T-helper 1 cell treated with Interleukin-12 subunit alpha and Interleukin-12 subunit beta and Interleukin-4 antibody, amounts not matched to agents 30 ng/mL and 1 ng/mL, for 36 hours (primary cell): ENCODE measurements at regions not wholly inside any gene's neighbourhood (a gene's known extent, or its start where the extent isn't known, plus 50 kb on each side); places are given as distances from the start of the nearest gene placed in this dataset.

Experiments used
- intact Hi-C: fragments of 100-400 bp; cut with micrococcal nuclease; formaldehyde crosslinking; loops from one replicate; pipeline ENCODE4 v1.15.1; 2024

- intact Hi-C loops: no loop called here
These were observed 110.8 kb upstream of the PACRGL start for GRCh38 chr4:20589436-20589835.

GRCh38 chr4:20590849-20591248, 109.4 kb upstream of the PACRGL start:
- intact Hi-C loops: no loop called here

GRCh38 chr4:20591571-20591970, 108.7 kb upstream of the PACRGL start:
- intact Hi-C loops: no loop called here

GRCh38 chr4:20592013-20592412, 108.2 kb upstream of the PACRGL start:
- intact Hi-C loops: no loop called here

GRCh38 chr4:20592663-20593062, 107.6 kb upstream of the PACRGL start:
- intact Hi-C loops: no loop called here

GRCh38 chr4:20598626-20599025, 101.6 kb upstream of the PACRGL start:
- intact Hi-C loops: no loop called here

- intact Hi-C loops: no loop called here
These were observed 96.5 kb upstream of the PACRGL start for GRCh38 chr4:20603671-20604313.

- intact Hi-C loops: no loop called here
These were observed 87.9 kb upstream of the PACRGL start for GRCh38 chr4:20612313-20612712.

GRCh38 chr4:20614816-20615215, 85.4 kb upstream of the PACRGL start:
- intact Hi-C loops: no loop called here

- intact Hi-C loops: no loop called here
These were observed 84.6 kb upstream of the PACRGL start for GRCh38 chr4:20615486-20616260.

- intact Hi-C loops: no loop called here
These were observed 83.9 kb upstream of the PACRGL start for GRCh38 chr4:20616313-20616712.

GRCh38 chr4:20616848-20617247, 83.4 kb upstream of the PACRGL start:
- intact Hi-C loops: no loop called here

GRCh38 chr4:20617678-20618396, 82.4 kb upstream of the PACRGL start:
- intact Hi-C loops: no loop called here

- intact Hi-C loops: no loop called here
These were observed 81.5 kb upstream of the PACRGL start for GRCh38 chr4:20618731-20619130.

- intact Hi-C loops: no loop called here
These were observed 78.8 kb upstream of the PACRGL start for GRCh38 chr4:20621476-20621875.

GRCh38 chr4:20622701-20623100, 77.6 kb upstream of the PACRGL start:
- intact Hi-C loops: no loop called here

- intact Hi-C loops: no loop called here
These were observed 76.3 kb upstream of the PACRGL start for GRCh38 chr4:20623939-20624338.

- intact Hi-C loops: no loop called here
These were observed 75.4 kb upstream of the PACRGL start for GRCh38 chr4:20624793-20625374.

- intact Hi-C loops: no loop called here
These were observed 74.8 kb upstream of the PACRGL start for GRCh38 chr4:20625426-20625825.

GRCh38 chr4:20626326-20627005, 73.8 kb upstream of the PACRGL start:
- intact Hi-C loops: no loop called here

- intact Hi-C loops: no loop called here
These were observed 72.4 kb upstream of the PACRGL start for GRCh38 chr4:20627866-20628265.
